ENCODE measurements at regions not wholly inside any gene's neighbourhood (a gene's known extent, or its start where the extent isn't known, plus 50 kb on each side); places are given as distances from the start of the nearest gene placed in this dataset.

DNA sequence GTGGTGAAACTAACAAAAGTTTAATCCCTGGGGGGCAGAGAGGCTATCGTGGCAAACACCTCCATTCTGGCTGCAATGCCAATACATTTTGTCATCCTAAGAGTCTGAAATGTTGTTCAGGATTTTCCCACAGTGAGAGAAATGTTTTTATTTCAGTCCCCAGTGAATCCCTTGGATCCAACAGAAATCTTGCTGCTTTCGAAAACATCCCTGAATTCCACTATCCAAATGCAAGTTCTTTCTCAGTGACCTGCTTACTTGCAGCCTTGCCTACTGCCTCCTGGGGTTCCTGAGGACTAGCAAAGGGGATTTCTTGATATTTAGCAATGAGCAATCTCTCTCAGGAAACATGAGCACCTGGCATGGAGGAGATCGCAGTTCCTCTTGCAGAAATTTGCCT lies 202.1 kb upstream of the IRX3 start:
- TF ChIP-seq, protein P1, sequence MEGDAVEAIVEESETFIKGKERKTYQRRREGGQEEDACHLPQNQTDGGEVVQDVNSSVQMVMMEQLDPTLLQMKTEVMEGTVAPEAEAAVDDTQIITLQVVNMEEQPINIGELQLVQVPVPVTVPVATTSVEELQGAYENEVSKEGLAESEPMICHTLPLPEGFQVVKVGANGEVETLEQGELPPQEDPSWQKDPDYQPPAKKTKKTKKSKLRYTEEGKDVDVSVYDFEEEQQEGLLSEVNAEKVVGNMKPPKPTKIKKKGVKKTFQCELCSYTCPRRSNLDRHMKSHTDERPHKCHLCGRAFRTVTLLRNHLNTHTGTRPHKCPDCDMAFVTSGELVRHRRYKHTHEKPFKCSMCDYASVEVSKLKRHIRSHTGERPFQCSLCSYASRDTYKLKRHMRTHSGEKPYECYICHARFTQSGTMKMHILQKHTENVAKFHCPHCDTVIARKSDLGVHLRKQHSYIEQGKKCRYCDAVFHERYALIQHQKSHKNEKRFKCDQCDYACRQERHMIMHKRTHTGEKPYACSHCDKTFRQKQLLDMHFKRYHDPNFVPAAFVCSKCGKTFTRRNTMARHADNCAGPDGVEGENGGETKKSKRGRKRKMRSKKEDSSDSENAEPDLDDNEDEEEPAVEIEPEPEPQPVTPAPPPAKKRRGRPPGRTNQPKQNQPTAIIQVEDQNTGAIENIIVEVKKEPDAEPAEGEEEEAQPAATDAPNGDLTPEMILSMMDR (IDR thresholded peaks at IDR 0.05): no peak
- no peak for TF ChIP-seq EP300 (IDR thresholded peaks at IDR 0.05)
- TF ChIP-seq, protein P2, sequence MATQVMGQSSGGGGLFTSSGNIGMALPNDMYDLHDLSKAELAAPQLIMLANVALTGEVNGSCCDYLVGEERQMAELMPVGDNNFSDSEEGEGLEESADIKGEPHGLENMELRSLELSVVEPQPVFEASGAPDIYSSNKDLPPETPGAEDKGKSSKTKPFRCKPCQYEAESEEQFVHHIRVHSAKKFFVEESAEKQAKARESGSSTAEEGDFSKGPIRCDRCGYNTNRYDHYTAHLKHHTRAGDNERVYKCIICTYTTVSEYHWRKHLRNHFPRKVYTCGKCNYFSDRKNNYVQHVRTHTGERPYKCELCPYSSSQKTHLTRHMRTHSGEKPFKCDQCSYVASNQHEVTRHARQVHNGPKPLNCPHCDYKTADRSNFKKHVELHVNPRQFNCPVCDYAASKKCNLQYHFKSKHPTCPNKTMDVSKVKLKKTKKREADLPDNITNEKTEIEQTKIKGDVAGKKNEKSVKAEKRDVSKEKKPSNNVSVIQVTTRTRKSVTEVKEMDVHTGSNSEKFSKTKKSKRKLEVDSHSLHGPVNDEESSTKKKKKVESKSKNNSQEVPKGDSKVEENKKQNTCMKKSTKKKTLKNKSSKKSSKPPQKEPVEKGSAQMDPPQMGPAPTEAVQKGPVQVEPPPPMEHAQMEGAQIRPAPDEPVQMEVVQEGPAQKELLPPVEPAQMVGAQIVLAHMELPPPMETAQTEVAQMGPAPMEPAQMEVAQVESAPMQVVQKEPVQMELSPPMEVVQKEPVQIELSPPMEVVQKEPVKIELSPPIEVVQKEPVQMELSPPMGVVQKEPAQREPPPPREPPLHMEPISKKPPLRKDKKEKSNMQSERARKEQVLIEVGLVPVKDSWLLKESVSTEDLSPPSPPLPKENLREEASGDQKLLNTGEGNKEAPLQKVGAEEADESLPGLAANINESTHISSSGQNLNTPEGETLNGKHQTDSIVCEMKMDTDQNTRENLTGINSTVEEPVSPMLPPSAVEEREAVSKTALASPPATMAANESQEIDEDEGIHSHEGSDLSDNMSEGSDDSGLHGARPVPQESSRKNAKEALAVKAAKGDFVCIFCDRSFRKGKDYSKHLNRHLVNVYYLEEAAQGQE (IDR thresholded peaks at IDR 0.05): no peak
- no peak for TF ChIP-seq MAZ (IDR thresholded peaks at IDR 0.05; ENCODE audit: borderline replicate concordance, low read depth, low read length)
- TF ChIP-seq, protein P3, sequence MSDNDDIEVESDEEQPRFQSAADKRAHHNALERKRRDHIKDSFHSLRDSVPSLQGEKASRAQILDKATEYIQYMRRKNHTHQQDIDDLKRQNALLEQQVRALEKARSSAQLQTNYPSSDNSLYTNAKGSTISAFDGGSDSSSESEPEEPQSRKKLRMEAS (IDR thresholded peaks at IDR 0.05): no peak
- TF ChIP-seq SREBF2 (IDR thresholded peaks at IDR 0.05): no peak

Measured in A549 (cell line).